ENCODE measurements at regions not wholly inside any gene's neighbourhood (a gene's known extent, or its start where the extent isn't known, plus 50 kb on each side); places are given as distances from the start of the nearest gene placed in this dataset.

DNA sequence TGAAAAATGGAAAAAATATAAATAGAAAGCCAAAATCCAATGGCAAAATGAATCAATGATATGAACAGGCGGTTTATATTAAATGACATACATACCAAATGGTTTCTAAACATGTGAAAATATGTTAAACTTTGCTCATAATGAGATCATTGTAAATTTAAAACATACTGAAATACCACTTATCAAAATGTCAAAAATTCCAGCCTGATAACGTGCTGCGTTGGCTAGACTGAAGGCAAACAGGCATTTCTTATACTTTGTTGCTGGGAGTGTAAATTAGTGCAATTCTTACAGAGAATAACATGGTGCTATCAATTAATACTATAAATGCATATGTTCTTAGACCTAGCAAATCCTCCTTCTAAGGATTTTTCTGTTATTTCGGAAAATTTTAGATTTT is 225.8 kb upstream of the FAM3C start:
- no peak for TF ChIP-seq CTCF (IDR thresholded peaks at IDR 0.05; ENCODE audit: low read length)
- no peak for TF ChIP-seq EZH2phosphoT487 (IDR thresholded peaks at IDR 0.05; ENCODE audit: low read length)

All from MM.1S (cell line).